ENCODE measurements at regions not wholly inside any gene's neighbourhood (a gene's known extent, or its start where the extent isn't known, plus 50 kb on each side); places are given as distances from the start of the nearest gene placed in this dataset.

DNA sequence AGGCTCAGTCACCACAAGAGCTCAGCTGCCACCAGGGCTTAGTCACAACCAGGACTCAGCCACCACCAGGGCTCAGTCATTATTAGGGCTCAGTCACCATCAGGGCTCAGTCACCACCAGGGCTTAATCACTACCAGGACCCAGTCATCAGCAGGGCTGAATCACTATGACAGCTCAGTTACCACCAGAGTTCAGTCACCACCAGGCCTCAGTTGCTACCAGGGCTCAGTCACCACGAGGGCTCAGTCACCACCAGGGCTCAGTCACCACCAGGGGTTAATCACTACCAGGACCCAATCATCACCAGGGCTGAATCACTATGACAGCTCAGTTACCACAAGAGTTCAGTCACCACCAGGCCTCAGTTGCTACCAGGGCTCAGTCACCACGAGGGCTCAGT is 196.2 kb downstream of the NPHP4 start:
- no peaks in the 10 kb centered on the region for H4K20me1 ChIP-seq (replicated peaks; ENCODE audit: insufficient read depth)

More for the DNA sequence above, 196.2 kb downstream of the NPHP4 start:
- Mint-ChIP-seq H3K4me3 (no peak overlapping the region), H3K36me3 (ENCODE audit: low read depth) (peaks cover 5% of the 10 kb centered on the region), H3K9me3 (peaks cover 13% of the 10 kb centered on the region), H3K27ac (no peak overlapping the region), H3K4me1 (peaks cover 3% of the 10 kb centered on the region; the same call in 1 of the 3 replicates), H3K27me3 (ENCODE audit: insufficient read depth, low read depth, poor library complexity) (peaks cover 2% of the 10 kb centered on the region)
- ATAC-seq (no peak), DNase-seq (ENCODE audit: low spot score) (no peak)
- Histone ChIP-seq H3K9me2 (ENCODE audit: insufficient read depth) (no peaks in the 10 kb centered on the region), H3K27me3 (ENCODE audit: insufficient read depth) (no peaks in the 10 kb centered on the region), H3K4me1 (ENCODE audit: insufficient read depth) (no peaks in the 10 kb centered on the region), H3F3A (replicated peaks; ENCODE audit: low read depth) (no peaks in the 10 kb centered on the region), H3K79me2 (replicated peaks; ENCODE audit: insufficient read depth) (no peaks in the 10 kb centered on the region), H3K36me3 (ENCODE audit: insufficient read depth) (no peaks in the 10 kb centered on the region; the same call in 1 of the 2 replicates), H3K27ac (ENCODE audit: low read depth) (no peak overlapping the region), H2AFZ (no peak overlapping the region), H3K4me3 (no peak overlapping the region), H3K4me2 (no peak overlapping the region)
- TF ChIP-seq, protein P1, sequence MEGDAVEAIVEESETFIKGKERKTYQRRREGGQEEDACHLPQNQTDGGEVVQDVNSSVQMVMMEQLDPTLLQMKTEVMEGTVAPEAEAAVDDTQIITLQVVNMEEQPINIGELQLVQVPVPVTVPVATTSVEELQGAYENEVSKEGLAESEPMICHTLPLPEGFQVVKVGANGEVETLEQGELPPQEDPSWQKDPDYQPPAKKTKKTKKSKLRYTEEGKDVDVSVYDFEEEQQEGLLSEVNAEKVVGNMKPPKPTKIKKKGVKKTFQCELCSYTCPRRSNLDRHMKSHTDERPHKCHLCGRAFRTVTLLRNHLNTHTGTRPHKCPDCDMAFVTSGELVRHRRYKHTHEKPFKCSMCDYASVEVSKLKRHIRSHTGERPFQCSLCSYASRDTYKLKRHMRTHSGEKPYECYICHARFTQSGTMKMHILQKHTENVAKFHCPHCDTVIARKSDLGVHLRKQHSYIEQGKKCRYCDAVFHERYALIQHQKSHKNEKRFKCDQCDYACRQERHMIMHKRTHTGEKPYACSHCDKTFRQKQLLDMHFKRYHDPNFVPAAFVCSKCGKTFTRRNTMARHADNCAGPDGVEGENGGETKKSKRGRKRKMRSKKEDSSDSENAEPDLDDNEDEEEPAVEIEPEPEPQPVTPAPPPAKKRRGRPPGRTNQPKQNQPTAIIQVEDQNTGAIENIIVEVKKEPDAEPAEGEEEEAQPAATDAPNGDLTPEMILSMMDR (conservative IDR thresholded peaks at IDR 0.05; ENCODE audit: low read depth in 2 of 2): no peak
- TF ChIP-seq ZNF331 (CRISPR knock-in tag; IDR thresholded peaks at IDR 0.05; ENCODE audit: low read depth) (no peak), CREB1 (CRISPR knock-in tag; IDR thresholded peaks at IDR 0.05; ENCODE audit: low read depth) (no peak), EZH2phosphoT487 (IDR thresholded peaks at IDR 0.05; ENCODE audit: unreplicated experiment) (no peak), NANOG (IDR thresholded peaks at IDR 0.05; ENCODE audit: borderline replicate concordance) (no peak), JUNB (IDR thresholded peaks at IDR 0.05; ENCODE audit: unreplicated experiment) (no peak), POLR2AphosphoS5 (IDR thresholded peaks at IDR 0.05; ENCODE audit: low read depth) (no peak), STAT1 (IDR thresholded peaks at IDR 0.05; ENCODE audit: unreplicated experiment) (no peak), ZNF114 (CRISPR knock-in tag; IDR thresholded peaks at IDR 0.05) (no peak), EZH2 (IDR thresholded peaks at IDR 0.05; ENCODE audit: low read depth, unreplicated experiment) (no peak)
- TF ChIP-seq, protein P2, sequence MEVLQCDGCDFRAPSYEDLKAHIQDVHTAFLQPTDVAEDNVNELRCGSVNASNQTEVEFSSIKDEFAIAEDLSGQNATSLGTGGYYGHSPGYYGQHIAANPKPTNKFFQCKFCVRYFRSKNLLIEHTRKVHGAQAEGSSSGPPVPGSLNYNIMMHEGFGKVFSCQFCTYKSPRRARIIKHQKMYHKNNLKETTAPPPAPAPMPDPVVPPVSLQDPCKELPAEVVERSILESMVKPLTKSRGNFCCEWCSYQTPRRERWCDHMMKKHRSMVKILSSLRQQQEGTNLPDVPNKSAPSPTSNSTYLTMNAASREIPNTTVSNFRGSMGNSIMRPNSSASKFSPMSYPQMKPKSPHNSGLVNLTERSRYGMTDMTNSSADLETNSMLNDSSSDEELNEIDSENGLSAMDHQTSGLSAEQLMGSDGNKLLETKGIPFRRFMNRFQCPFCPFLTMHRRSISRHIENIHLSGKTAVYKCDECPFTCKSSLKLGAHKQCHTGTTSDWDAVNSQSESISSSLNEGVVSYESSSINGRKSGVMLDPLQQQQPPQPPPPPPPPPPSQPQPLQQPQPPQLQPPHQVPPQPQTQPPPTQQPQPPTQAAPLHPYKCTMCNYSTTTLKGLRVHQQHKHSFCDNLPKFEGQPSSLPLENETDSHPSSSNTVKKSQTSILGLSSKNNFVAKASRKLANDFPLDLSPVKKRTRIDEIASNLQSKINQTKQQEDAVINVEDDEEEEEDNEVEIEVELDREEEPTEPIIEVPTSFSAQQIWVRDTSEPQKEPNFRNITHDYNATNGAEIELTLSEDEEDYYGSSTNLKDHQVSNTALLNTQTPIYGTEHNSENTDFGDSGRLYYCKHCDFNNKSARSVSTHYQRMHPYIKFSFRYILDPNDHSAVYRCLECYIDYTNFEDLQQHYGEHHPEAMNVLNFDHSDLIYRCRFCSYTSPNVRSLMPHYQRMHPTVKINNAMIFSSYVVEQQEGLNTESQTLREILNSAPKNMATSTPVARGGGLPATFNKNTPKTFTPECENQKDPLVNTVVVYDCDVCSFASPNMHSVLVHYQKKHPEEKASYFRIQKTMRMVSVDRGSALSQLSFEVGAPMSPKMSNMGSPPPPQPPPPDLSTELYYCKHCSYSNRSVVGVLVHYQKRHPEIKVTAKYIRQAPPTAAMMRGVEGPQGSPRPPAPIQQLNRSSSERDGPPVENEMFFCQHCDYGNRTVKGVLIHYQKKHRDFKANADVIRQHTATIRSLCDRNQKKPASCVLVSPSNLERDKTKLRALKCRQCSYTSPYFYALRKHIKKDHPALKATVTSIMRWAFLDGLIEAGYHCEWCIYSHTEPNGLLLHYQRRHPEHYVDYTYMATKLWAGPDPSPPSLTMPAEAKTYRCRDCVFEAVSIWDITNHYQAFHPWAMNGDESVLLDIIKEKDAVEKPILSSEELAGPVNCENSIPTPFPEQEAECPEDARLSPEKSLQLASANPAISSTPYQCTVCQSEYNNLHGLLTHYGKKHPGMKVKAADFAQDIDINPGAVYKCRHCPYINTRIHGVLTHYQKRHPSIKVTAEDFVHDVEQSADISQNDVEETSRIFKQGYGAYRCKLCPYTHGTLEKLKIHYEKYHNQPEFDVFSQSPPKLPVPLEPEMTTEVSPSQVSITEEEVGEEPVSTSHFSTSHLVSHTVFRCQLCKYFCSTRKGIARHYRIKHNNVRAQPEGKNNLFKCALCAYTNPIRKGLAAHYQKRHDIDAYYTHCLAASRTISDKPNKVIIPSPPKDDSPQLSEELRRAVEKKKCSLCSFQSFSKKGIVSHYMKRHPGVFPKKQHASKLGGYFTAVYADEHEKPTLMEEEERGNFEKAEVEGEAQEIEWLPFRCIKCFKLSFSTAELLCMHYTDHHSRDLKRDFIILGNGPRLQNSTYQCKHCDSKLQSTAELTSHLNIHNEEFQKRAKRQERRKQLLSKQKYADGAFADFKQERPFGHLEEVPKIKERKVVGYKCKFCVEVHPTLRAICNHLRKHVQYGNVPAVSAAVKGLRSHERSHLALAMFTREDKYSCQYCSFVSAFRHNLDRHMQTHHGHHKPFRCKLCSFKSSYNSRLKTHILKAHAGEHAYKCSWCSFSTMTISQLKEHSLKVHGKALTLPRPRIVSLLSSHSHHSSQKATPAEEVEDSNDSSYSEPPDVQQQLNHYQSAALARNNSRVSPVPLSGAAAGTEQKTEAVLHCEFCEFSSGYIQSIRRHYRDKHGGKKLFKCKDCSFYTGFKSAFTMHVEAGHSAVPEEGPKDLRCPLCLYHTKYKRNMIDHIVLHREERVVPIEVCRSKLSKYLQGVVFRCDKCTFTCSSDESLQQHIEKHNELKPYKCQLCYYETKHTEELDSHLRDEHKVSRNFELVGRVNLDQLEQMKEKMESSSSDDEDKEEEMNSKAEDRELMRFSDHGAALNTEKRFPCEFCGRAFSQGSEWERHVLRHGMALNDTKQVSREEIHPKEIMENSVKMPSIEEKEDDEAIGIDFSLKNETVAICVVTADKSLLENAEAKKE (CRISPR knock-in tag; IDR thresholded peaks at IDR 0.05): no peak
- TF ChIP-seq, protein P3, sequence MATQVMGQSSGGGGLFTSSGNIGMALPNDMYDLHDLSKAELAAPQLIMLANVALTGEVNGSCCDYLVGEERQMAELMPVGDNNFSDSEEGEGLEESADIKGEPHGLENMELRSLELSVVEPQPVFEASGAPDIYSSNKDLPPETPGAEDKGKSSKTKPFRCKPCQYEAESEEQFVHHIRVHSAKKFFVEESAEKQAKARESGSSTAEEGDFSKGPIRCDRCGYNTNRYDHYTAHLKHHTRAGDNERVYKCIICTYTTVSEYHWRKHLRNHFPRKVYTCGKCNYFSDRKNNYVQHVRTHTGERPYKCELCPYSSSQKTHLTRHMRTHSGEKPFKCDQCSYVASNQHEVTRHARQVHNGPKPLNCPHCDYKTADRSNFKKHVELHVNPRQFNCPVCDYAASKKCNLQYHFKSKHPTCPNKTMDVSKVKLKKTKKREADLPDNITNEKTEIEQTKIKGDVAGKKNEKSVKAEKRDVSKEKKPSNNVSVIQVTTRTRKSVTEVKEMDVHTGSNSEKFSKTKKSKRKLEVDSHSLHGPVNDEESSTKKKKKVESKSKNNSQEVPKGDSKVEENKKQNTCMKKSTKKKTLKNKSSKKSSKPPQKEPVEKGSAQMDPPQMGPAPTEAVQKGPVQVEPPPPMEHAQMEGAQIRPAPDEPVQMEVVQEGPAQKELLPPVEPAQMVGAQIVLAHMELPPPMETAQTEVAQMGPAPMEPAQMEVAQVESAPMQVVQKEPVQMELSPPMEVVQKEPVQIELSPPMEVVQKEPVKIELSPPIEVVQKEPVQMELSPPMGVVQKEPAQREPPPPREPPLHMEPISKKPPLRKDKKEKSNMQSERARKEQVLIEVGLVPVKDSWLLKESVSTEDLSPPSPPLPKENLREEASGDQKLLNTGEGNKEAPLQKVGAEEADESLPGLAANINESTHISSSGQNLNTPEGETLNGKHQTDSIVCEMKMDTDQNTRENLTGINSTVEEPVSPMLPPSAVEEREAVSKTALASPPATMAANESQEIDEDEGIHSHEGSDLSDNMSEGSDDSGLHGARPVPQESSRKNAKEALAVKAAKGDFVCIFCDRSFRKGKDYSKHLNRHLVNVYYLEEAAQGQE (IDR thresholded peaks at IDR 0.05; ENCODE audit: unreplicated experiment): no peak
- TF ChIP-seq, protein P4, sequence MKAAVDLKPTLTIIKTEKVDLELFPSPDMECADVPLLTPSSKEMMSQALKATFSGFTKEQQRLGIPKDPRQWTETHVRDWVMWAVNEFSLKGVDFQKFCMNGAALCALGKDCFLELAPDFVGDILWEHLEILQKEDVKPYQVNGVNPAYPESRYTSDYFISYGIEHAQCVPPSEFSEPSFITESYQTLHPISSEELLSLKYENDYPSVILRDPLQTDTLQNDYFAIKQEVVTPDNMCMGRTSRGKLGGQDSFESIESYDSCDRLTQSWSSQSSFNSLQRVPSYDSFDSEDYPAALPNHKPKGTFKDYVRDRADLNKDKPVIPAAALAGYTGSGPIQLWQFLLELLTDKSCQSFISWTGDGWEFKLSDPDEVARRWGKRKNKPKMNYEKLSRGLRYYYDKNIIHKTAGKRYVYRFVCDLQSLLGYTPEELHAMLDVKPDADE (IDR thresholded peaks at IDR 0.05): no peak
